Trophoblast cell (in vitro differentiated cells and primary cell): ENCODE measurements at regions not wholly inside any gene's neighbourhood (a gene's known extent, or its start where the extent isn't known, plus 50 kb on each side); places are given as distances from the start of the nearest gene placed in this dataset.
"Not testable (repeated sequence)": the region's sequence is repeated elsewhere in the genome, so short reads cannot be mapped to it uniquely, and the experiment has no call there.

ENCODE experiments used
- DNase-seq, 2 donors: peaks; one replicate each; pipeline ENCODE4 v3.0.0-alpha.2; 2016
- H2AFZ ChIP-seq: 2 replicates; pipeline ENCODE4 v1.6.1; 2013; ENCODE audit warnings: low read length, moderate library complexity, mild to moderate bottlenecking; ENCODE audit not compliant: insufficient read depth, poor library complexity
- H2AK5ac ChIP-seq: 2 replicates; pipeline ENCODE4 v1.6.1; 2013; ENCODE audit warnings: mild to moderate bottlenecking, low read length
- H2BK120ac ChIP-seq: 2 replicates; pipeline ENCODE4 v1.6.1; 2013; ENCODE audit warnings: low read length, mild to moderate bottlenecking, moderate library complexity; ENCODE audit not compliant: insufficient read depth, poor library complexity
- H2BK12ac ChIP-seq: 2 replicates; pipeline ENCODE4 v1.6.1; 2013; ENCODE audit warnings: mild to moderate bottlenecking, low read length, moderate library complexity
- H2BK5ac ChIP-seq: 2 replicates; pipeline ENCODE4 v1.6.1; 2013; ENCODE audit warnings: low read length, low read depth, moderate library complexity, mild to moderate bottlenecking; ENCODE audit not compliant: poor library complexity
- H3K14ac ChIP-seq: 2 replicates; pipeline ENCODE4 v1.6.1; 2013; ENCODE audit warnings: mild to moderate bottlenecking, low read length
- H3K18ac ChIP-seq: 2 replicates; pipeline ENCODE4 v1.6.1; 2013; ENCODE audit warnings: mild to moderate bottlenecking, low read length
- H3K23ac ChIP-seq: 2 replicates; pipeline ENCODE4 v1.6.1; 2013; ENCODE audit warnings: low read length
- H3K27ac ChIP-seq: 2 replicates; pipeline ENCODE4 v1.5.1; 2013; ENCODE audit warnings: low read depth, mild to moderate bottlenecking, inconsistent platforms, low read length, moderate library complexity
- H3K27me3 ChIP-seq: 2 replicates; pipeline ENCODE4 v1.6.1; 2013; ENCODE audit warnings: inconsistent platforms, mild to moderate bottlenecking, low read length, moderate library complexity; ENCODE audit not compliant: insufficient read depth
- H3K36me3 ChIP-seq, 2 experiments: 1 replicate in 1 of 2; 2 replicates in 1 of 2; pipeline ENCODE4 v1.6.1; 2013; ENCODE audit warnings: low read length in 2 of 2, mild to moderate bottlenecking in 2 of 2, moderate library complexity in 1 of 2; ENCODE audit not compliant: insufficient read depth in 2 of 2, control insufficient read depth in 1 of 2
- H3K4ac ChIP-seq: 2 replicates; pipeline ENCODE4 v1.6.1; 2013; ENCODE audit warnings: low read depth, mild to moderate bottlenecking, low read length, moderate library complexity
- H3K4me1 ChIP-seq, 2 experiments: 1 replicate in 1 of 2; 2 replicates in 1 of 2; pipeline ENCODE4 v1.6.1; 2013; ENCODE audit warnings: low read length in 2 of 2, mild to moderate bottlenecking in 2 of 2, moderate library complexity in 1 of 2; ENCODE audit not compliant: insufficient read depth in 2 of 2, control insufficient read depth in 1 of 2
- H3K4me2 ChIP-seq: 2 replicates; pipeline ENCODE4 v1.6.1; 2013; ENCODE audit warnings: inconsistent platforms, mild to moderate bottlenecking, low read length, moderate library complexity
- H3K4me3 ChIP-seq: 2 replicates; pipeline ENCODE4 v1.5.1; 2013; ENCODE audit warnings: mild to moderate bottlenecking, low read depth, low read length, inconsistent platforms
- H3K79me1 ChIP-seq: one replicate; pipeline ENCODE4 v1.6.1; 2013; ENCODE audit warnings: low read length
- H3K79me2 ChIP-seq: 2 replicates; pipeline ENCODE4 v1.6.1; 2013; ENCODE audit warnings: low read length, mild to moderate bottlenecking; ENCODE audit not compliant: control insufficient read depth, insufficient read depth, poor library complexity
- H3K9ac ChIP-seq: 2 replicates; pipeline ENCODE4 v1.6.1; 2013; ENCODE audit warnings: mild to moderate bottlenecking, low read length
- H3K9me3 ChIP-seq: 2 replicates; pipeline ENCODE4 v1.6.1; 2013; ENCODE audit warnings: low read depth, mild to moderate bottlenecking, control low read depth, inconsistent platforms, low read length; ENCODE audit not compliant: insufficient read depth
- H4K12ac ChIP-seq: 2 replicates; pipeline ENCODE4 v1.6.1; 2013; ENCODE audit warnings: low read depth, mild to moderate bottlenecking, low read length, moderate library complexity
- H4K8ac ChIP-seq: 2 replicates; pipeline ENCODE4 v1.6.1; 2013; ENCODE audit warnings: low read depth, mild to moderate bottlenecking, low read length, moderate library complexity
- H4K91ac ChIP-seq: one replicate; pipeline ENCODE4 v1.6.1; 2013; ENCODE audit warnings: low read depth, mild to moderate bottlenecking, low read length, moderate library complexity
- WGBS: extraction: QIAGEN DNeasy Blood & Tissue Kit; methylation state at CpG from one replicate; pipeline ENCODE4 v1.1.7; 2013; ENCODE audit warnings: missing lambda C conversion rate; ENCODE audit not compliant: insufficient read length, insufficient coverage; ENCODE audit errors: extremely low coverage; 5-methylcytosine and 5-hydroxymethylcytosine counted together

- not testable (repeated sequence) for H3K23ac ChIP-seq, H2AFZ ChIP-seq, H2BK12ac ChIP-seq, H2BK120ac ChIP-seq, H3K18ac ChIP-seq, H4K8ac ChIP-seq, H3K14ac ChIP-seq, H3K4me2 ChIP-seq, H3K9me3 ChIP-seq, H3K79me2 ChIP-seq, H3K36me3 ChIP-seq, H4K12ac ChIP-seq, H3K9ac ChIP-seq, H3K4me3 ChIP-seq, H3K27ac ChIP-seq, DNase-seq, H3K4me1 ChIP-seq, H2BK5ac ChIP-seq, H3K79me1 ChIP-seq, H3K27me3 ChIP-seq, H2AK5ac ChIP-seq, H3K4ac ChIP-seq, H4K91ac ChIP-seq
- WGBS = no CpG with 5 or more reads among the region's 3 CpGs
These were observed 135.1 kb upstream of the VOPP1 start for GRCh38 chr7:55707410-55707809.

- not testable (repeated sequence) for H2AK5ac ChIP-seq, H3K18ac ChIP-seq, H3K4me2 ChIP-seq, H3K79me1 ChIP-seq, DNase-seq, H3K4ac ChIP-seq, H3K36me3 ChIP-seq, H4K8ac ChIP-seq, H3K27ac ChIP-seq, H4K12ac ChIP-seq, H3K9ac ChIP-seq, H3K23ac ChIP-seq, H3K9me3 ChIP-seq, H2AFZ ChIP-seq, H2BK5ac ChIP-seq, H3K4me3 ChIP-seq, H2BK120ac ChIP-seq, H3K27me3 ChIP-seq, H3K14ac ChIP-seq, H3K4me1 ChIP-seq, H4K91ac ChIP-seq, H3K79me2 ChIP-seq, H2BK12ac ChIP-seq
- no CpG with 5 or more reads among the region's 5 CpGs for WGBS
These were observed 134.3 kb upstream of the VOPP1 start for GRCh38 chr7:55706451-55707195.

- H4K91ac ChIP-seq, H3K23ac ChIP-seq, H3K36me3 ChIP-seq, H3K14ac ChIP-seq, H2AFZ ChIP-seq, H3K9ac ChIP-seq, H4K12ac ChIP-seq, H3K4ac ChIP-seq, H3K4me1 ChIP-seq, H3K9me3 ChIP-seq, H4K8ac ChIP-seq, H3K4me2 ChIP-seq, H2BK120ac ChIP-seq, H3K79me1 ChIP-seq, H3K27me3 ChIP-seq, H3K79me2 ChIP-seq, H2BK5ac ChIP-seq, H2AK5ac ChIP-seq, H3K4me3 ChIP-seq, H3K27ac ChIP-seq, H2BK12ac ChIP-seq, H3K18ac ChIP-seq: not testable (repeated sequence)
- DNase-seq = peak; percentile 60 to 74
- no CpG with 5 or more reads among the region's 5 CpGs for WGBS
These were observed 133.6 kb upstream of the VOPP1 start for GRCh38 chr7:55705728-55706450.

DNA sequence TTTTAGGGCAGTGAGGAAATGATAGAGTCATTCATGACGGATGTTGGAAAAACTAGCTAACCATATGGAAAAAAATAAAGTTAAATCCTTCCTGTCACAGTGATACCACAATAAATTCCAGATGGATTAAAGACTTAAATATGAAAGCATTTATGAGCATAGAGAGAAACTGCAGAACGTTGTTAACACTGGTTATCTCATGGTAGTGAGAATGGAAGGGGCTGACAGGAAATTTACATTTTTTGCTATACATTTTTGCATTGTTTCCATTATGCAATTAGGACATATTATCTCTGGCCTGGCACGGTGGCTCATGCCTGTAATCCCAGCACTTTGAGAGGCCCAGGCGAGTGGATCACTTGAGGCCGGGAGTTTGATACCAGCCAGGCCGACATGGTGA lies 130.5 kb upstream of the VOPP1 start:
- H2BK120ac ChIP-seq, H2AK5ac ChIP-seq, H3K4me1 ChIP-seq, H3K27me3 ChIP-seq, H3K4ac ChIP-seq, H3K79me1 ChIP-seq, H4K12ac ChIP-seq, H3K23ac ChIP-seq, H3K27ac ChIP-seq, H3K79me2 ChIP-seq, H3K9ac ChIP-seq, H2BK5ac ChIP-seq, H2BK12ac ChIP-seq, H2AFZ ChIP-seq, H3K18ac ChIP-seq, H3K14ac ChIP-seq, H4K8ac ChIP-seq, H3K4me2 ChIP-seq, H3K9me3 ChIP-seq, H3K36me3 ChIP-seq, H3K4me3 ChIP-seq, H4K91ac ChIP-seq: not testable (repeated sequence)
- peak in 1 of 2 donors; percentile 11 for DNase-seq
- no CpG with 5 or more reads among the region's 6 CpGs for WGBS
